Breast epithelium (tissue), 4 donors: ENCODE measurements at regions not wholly inside any gene's neighbourhood (a gene's known extent, or its start where the extent isn't known, plus 50 kb on each side); places are given as distances from the start of the nearest gene placed in this dataset.
"Not testable (repeated sequence)": the region's sequence is repeated elsewhere in the genome, so short reads cannot be mapped to it uniquely, and the experiment has no call there.

Source experiments
- DNase-seq, 2 donors: peaks; one replicate each; pipeline ENCODE4 v3.0.0-alpha.2; 2019; ENCODE audit warnings: low spot score in 2 of 2
- H3K27ac ChIP-seq, 2 donors: fragments of 200-600 bp; sonication (generic) in 1 of 2; one replicate each; pipeline ENCODE4 v1.5.1; 2016 to 2019; ENCODE audit warnings: mild to moderate bottlenecking in 1 of 2
- H3K27me3 ChIP-seq, 2 donors: fragments of 200-600 bp; sonication (generic) in 1 of 2; one replicate each; pipeline versions ENCODE4 v1.5.1 to v1.6.0; 2017 to 2019; ENCODE audit warnings: control low read depth in 1 of 2, mild to moderate bottlenecking in 1 of 2
- H3K36me3 ChIP-seq: fragments of 200-600 bp; one replicate; pipeline ENCODE4 v1.5.1; 2019
- H3K4me1 ChIP-seq, 2 donors: fragments of 200-600 bp; sonication (generic); one replicate each; pipeline ENCODE4 v1.5.1; 2016 to 2019; ENCODE audit warnings: control low read depth in 1 of 2
- H3K4me3 ChIP-seq, 3 donors: fragments of 200-600 bp; sonication (generic); 1 replicate in 2 of 3; 2 replicates in 1 of 3; pipeline ENCODE4 v1.5.1; 2016 to 2019; ENCODE audit warnings: mild to moderate bottlenecking in 3 of 3, moderate library complexity in 2 of 3
- H3K9me3 ChIP-seq, 2 donors: fragments of 200-600 bp; sonication (generic) in 1 of 2; one replicate each; pipeline ENCODE4 v1.5.1; 2016 to 2019; ENCODE audit warnings: control low read depth in 1 of 2
- POLR2A ChIP-seq: fragments of 450-650 bp; IDR thresholded peaks from one replicate; pipeline ENCODE4 v1.6.1; 2016; ENCODE audit warnings: antibody characterized with exemption, mild to moderate bottlenecking, moderate library complexity
- POLR2AphosphoS5 ChIP-seq, 3 donors: sonication (generic); formaldehyde crosslinking; IDR thresholded peaks; one replicate each; pipeline ENCODE4 v1.6.1; 2017; ENCODE audit warnings: antibody characterized with exemption in 3 of 3
- intact Hi-C: fragments of 100-400 bp; cut with DNase I; formaldehyde crosslinking; loops from one replicate; pipeline ENCODE4 v1.15.1; 2023; ENCODE audit warnings: low total_unique reads
- TF ChIP-seq, protein P1 (sequence below), 3 donors: fragments of 450-650 bp; IDR thresholded peaks; one replicate each; pipeline ENCODE4 v1.5.1; 2016 to 2017; ENCODE audit warnings: antibody characterized with exemption in 3 of 3, mild to moderate bottlenecking in 3 of 3, moderate library complexity in 3 of 3

DNA sequence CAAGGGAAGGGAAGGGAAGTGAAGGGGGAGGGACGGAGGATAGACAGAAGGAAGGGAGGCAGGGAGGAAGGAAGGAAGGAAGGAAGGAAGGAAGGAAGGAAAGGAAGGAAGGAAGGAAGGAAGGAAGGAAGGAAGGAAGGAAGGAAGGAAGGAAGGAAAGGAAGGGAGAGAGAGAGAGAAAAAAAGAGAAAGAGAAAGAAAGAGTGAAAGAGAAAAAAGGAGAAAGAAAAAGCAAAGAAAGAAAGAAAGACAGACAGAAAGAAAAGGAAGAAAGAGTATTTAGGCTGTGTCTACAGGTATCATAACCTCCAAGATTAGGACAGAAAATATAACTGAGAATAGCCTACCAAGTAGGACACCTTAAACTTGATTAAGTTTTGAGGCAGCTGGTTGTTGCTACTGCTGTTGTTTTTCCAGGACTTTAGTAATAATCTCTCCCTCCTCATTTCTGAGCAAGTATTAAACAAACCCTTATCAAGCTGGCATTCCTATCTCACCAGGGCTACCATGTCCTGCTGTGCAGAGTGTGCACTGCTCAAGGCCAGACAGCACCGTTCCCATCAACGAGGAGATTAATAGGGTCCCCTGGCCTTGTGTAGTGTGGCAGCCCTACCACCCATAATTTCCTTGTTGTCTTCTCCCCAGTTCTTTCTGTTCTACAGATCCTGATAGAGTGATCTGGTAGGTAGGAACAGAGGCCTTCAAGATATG, 90.5 kb upstream of the FHL2 start:
- Histone ChIP-seq H3K27ac (peak overlapping the region in 1 of 2 donors; percentile 10), H3K27me3 (no peaks in the 10 kb centered on the region), H3K36me3 (no peaks in the 10 kb centered on the region), H3K4me3 (no peak overlapping the region), H3K9me3 (peaks cover 0 to 11% of the 10 kb centered on the region in 2 donors), H3K4me1 (no peaks in the 10 kb centered on the region)
- intact Hi-C loops, result no loop called here
- TF ChIP-seq, protein P1, sequence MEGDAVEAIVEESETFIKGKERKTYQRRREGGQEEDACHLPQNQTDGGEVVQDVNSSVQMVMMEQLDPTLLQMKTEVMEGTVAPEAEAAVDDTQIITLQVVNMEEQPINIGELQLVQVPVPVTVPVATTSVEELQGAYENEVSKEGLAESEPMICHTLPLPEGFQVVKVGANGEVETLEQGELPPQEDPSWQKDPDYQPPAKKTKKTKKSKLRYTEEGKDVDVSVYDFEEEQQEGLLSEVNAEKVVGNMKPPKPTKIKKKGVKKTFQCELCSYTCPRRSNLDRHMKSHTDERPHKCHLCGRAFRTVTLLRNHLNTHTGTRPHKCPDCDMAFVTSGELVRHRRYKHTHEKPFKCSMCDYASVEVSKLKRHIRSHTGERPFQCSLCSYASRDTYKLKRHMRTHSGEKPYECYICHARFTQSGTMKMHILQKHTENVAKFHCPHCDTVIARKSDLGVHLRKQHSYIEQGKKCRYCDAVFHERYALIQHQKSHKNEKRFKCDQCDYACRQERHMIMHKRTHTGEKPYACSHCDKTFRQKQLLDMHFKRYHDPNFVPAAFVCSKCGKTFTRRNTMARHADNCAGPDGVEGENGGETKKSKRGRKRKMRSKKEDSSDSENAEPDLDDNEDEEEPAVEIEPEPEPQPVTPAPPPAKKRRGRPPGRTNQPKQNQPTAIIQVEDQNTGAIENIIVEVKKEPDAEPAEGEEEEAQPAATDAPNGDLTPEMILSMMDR (IDR thresholded peaks at IDR 0.05), result no peak
- no peak for TF ChIP-seq POLR2A
- no peak for TF ChIP-seq POLR2AphosphoS5 (IDR thresholded peaks at IDR 0.05)
- DNase-seq, result no peak

DNA sequence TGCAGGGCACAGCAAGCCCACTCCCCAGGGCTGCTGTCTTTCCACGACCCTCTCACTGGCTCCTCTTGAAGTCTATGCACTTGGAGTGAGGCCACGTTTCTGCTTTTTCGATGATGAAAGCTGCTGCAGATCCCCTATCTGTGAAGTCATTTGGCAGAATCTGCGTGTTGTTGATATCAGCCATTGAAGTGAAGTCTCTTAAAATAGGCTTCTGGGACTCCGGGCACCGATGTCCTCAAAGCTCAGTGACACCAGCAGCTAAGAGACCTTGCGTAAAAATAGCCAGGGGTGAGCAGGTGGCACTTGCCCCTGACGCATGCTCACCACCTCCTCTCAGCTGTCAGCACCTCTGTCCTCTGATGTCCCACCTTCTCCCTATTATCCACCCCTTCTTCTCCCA, 89.4 kb upstream of the FHL2 start:
- Histone ChIP-seq H3K4me1 (no peaks in the 10 kb centered on the region), H3K9me3 (peaks cover 0 to 11% of the 10 kb centered on the region in 2 donors), H3K27ac (peak overlapping the region in 1 of 2 donors; percentile 80), H3K27me3 (no peaks in the 10 kb centered on the region), H3K4me3 (no peak overlapping the region), H3K36me3 (no peaks in the 10 kb centered on the region)
- DNase-seq, result no peak
- no peak for TF ChIP-seq POLR2AphosphoS5 (IDR thresholded peaks at IDR 0.05)
- TF ChIP-seq, protein P1 (IDR thresholded peaks at IDR 0.05), result no peak
- TF ChIP-seq POLR2A, result no peak
- intact Hi-C loops, result no loop called here

DNA sequence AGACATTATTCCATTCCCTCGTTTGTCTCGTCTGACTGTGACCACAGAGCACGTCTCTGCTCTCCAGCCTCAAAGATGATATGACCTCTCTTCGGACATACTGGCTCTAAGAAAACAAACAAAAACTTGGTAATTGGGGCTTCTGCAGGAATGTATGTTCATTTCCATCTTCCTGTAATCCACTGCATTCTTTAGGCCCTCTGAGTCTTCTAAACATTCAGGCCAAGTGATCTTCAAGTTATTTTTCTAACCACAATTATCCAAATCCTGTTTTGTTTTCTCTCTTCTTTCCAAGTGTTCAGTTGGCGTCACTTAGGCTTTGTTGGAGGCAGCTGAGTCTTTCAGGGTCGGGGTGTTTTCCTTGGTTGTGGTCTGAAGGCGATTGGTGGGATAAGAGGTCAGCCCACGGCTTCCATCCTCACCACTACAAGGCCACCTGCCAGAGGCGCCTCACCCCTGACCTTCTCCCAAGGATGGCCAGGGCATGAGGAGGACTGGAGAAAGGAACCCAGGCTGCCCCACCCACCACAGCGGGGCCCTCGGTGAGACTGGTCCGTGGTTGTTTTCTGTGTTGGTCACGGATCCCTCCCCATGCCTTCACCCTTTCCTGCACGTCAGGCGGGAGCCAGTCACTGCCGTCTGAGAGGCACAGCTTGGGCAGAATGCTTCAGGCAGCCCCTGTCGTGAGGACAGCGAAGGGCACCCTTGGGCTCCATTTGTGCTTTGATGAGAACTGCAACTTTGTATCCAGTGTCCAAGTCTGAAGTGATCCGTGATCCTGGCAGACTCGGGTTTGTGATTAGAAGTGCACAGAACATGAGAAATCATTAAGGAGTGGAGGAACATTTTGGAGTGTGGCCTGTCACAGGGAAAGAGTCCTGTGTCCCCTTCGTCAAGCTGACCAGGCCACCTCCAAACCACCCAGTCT, 88.6 kb upstream of the FHL2 start:
- no peak for DNase-seq
- no peaks in the 10 kb centered on the region for H3K27me3 ChIP-seq
- H3K9me3 ChIP-seq, result peaks cover 0 to 4% of the 10 kb centered on the region in 2 donors
- TF ChIP-seq POLR2AphosphoS5 (IDR thresholded peaks at IDR 0.05) (no peak), POLR2A (no peak)
- TF ChIP-seq, protein P1 (IDR thresholded peaks at IDR 0.05), result no peak
- intact Hi-C loops, result no loop called here
- H3K4me3 ChIP-seq, result no peak overlapping the region
- H3K4me1 ChIP-seq, result no peaks in the 10 kb centered on the region
- peak overlapping the region; percentile 61 to 80 for H3K27ac ChIP-seq
- H3K36me3 ChIP-seq, result no peaks in the 10 kb centered on the region

DNA sequence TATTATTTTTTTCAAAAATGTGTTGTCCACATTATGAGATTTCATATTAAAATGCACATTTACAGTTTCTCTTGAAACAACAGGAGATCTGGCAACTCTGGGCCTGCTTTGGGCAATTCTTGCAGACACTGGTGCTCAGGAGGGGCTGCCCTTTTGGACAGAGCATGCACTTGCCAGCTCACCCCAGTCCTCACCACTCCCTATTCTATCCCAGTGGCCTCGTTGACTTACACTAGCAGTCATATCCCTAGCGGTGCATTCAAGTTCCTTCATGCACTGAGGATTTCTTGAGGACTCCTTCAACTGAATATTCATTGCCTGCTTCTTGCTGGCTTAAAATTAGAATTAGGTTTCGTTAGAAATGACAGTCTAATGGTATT, 87.9 kb upstream of the FHL2 start:
- H3K36me3 ChIP-seq, result no peaks in the 10 kb centered on the region
- DNase-seq, result no peak
- no peak overlapping the region for H3K4me3 ChIP-seq
- intact Hi-C loops, result no loop called here
- H3K27me3 ChIP-seq, result no peaks in the 10 kb centered on the region
- no peak overlapping the region for H3K27ac ChIP-seq
- H3K4me1 ChIP-seq, result no peaks in the 10 kb centered on the region
- no peak for TF ChIP-seq POLR2AphosphoS5 (IDR thresholded peaks at IDR 0.05)
- H3K9me3 ChIP-seq, result no peaks in the 10 kb centered on the region

DNA sequence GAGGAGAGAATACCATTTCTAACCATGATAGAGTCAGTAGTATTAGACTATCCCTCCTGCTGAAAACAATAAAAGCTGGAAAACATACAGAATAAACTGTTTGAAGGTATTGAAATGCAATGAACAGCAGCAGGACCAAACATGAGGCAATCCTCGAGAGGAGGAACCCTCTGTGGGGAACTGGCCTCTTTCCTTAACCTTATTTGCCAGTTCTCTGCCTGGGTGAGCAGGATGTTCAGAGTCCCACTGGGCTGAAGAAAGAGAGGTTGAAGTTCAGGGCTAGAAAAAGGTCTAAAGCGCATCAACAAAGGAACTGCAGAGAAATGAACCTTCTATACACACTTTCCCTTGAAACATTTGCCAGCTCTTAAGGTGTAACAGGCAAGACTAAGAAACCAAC, 79.8 kb upstream of the FHL2 start:
- Histone ChIP-seq H3K27me3 (no peaks in the 10 kb centered on the region), H3K4me1 (no peaks in the 10 kb centered on the region), H3K9me3 (no peaks in the 10 kb centered on the region), H3K27ac (no peak overlapping the region), H3K36me3 (no peaks in the 10 kb centered on the region), H3K4me3 (no peak overlapping the region)
- no peak for DNase-seq
- TF ChIP-seq POLR2A (no peak), POLR2AphosphoS5 (IDR thresholded peaks at IDR 0.05) (no peak)
- TF ChIP-seq, protein P1 (IDR thresholded peaks at IDR 0.05), result no peak
- intact Hi-C loops, result no loop called here

DNA sequence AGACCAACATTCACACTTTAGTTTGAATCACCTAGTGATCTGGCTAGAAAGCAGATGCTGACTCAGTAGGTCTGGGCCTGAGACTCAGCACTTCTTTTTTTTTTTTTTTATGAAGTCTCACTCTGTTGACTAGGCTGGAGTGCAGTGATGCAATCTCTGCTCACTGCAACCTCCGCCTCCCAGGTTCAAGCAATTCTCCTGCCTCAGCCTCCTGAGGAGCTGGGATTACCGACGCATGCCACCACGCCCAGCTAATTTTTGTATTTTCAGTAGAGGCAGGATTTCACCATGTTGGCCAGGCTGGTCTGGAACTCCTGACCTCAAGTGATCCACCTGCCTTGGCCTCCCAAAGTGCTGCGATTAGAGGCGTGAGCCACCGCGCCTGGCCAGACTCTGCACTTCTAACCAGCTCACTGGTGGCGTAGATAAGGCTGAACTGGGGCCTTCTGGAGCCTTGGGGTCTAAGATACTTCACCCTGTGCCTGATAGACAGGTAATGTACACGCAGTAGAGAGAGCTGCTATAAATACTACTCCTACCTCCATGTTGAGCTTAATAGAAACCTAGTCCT, 78.3 kb upstream of the FHL2 start:
- H3K27me3 ChIP-seq, H3K4me1 ChIP-seq, DNase-seq, H3K27ac ChIP-seq, H3K9me3 ChIP-seq, H3K4me3 ChIP-seq, H3K36me3 ChIP-seq, intact Hi-C loops: not testable (repeated sequence)
